Vagina (tissue), 2 donors: ENCODE measurements at regions not wholly inside any gene's neighbourhood (a gene's known extent, or its start where the extent isn't known, plus 50 kb on each side); places are given as distances from the start of the nearest gene placed in this dataset.

Source experiments
- DNase-seq, 2 donors: peaks; one replicate each; pipeline ENCODE4 v3.0.0-alpha.2; 2017; ENCODE audit errors: extremely low spot score in 2 of 2
- H3K27ac ChIP-seq: fragments of 200-600 bp; sonication (generic); one replicate; pipeline ENCODE4 v1.5.1; 2019
- H3K27me3 ChIP-seq: fragments of 200-600 bp; sonication (generic); one replicate; pipeline ENCODE4 v1.5.1; 2019
- H3K36me3 ChIP-seq, 2 donors: fragments of 200-600 bp; sonication (generic); one replicate each; pipeline ENCODE4 v1.5.1; 2017 to 2019
- H3K4me1 ChIP-seq: fragments of 200-600 bp; sonication (generic); one replicate; pipeline ENCODE4 v1.5.1; 2019
- H3K4me3 ChIP-seq, 2 donors: fragments of 200-600 bp; sonication (generic); 1 replicate in 1 of 2; 2 replicates in 1 of 2; pipeline ENCODE4 v1.5.1; 2016 to 2019
- H3K9me3 ChIP-seq: fragments of 200-600 bp; sonication (generic); one replicate; pipeline ENCODE4 v1.5.1; 2019
- CTCF ChIP-seq, 3 experiments: fragments of 450-650 bp in 2 of 3; fragments of 200-600 bp in 1 of 3; sonication (generic) in 1 of 3; IDR thresholded peaks; one replicate each; pipeline ENCODE4 v1.5.1; 2017 to 2019; ENCODE audit warnings: antibody characterized with exemption in 3 of 3, mild to moderate bottlenecking in 2 of 3, moderate library complexity in 2 of 3
- POLR2A ChIP-seq, 2 donors: fragments of 450-650 bp; IDR thresholded peaks; one replicate each; pipeline ENCODE4 v1.6.1; 2017; ENCODE audit warnings: antibody characterized with exemption in 2 of 2, mild to moderate bottlenecking in 2 of 2, moderate library complexity in 2 of 2
- POLR2AphosphoS5 ChIP-seq, 2 donors: sonication (generic); formaldehyde crosslinking; IDR thresholded peaks; one replicate each; pipeline ENCODE4 v1.9.0; 2017; ENCODE audit warnings: antibody characterized with exemption in 2 of 2, mild to moderate bottlenecking in 2 of 2, low read depth in 1 of 2; ENCODE audit not compliant: insufficient read depth in 1 of 2
- intact Hi-C: fragments of 100-400 bp; cut with DNase I; formaldehyde crosslinking; loops from one replicate; pipeline ENCODE4 v1.15.1; 2023

DNA sequence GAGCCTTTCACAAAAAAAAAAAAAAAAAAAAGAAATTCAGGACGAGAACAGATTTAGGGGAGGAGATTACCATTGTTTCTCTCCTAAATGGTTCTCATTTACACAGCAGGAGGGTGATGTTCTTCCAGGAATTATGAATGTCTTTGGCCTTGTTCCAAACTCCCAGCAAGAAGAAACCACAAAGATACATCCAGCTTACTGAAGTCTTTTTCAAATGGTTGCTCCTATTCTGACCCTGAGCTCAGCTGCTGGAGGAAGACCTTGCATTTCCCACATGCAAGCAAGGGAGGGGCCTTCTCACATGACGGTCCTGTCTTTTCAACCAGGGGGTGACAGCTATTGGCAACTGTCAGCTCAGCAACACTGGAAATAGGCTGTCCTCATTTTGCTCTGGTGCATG, 203.0 kb upstream of the VLDLR start:
- intact Hi-C loops, result no loop called here
- Histone ChIP-seq H3K9me3 (no peaks in the 10 kb centered on the region), H3K36me3 (no peaks in the 10 kb centered on the region), H3K4me3 (no peak overlapping the region), H3K27ac (no peak overlapping the region), H3K27me3 (no peaks in the 10 kb centered on the region), H3K4me1 (no peaks in the 10 kb centered on the region)
- DNase-seq, result no peak
- TF ChIP-seq POLR2AphosphoS5 (IDR thresholded peaks at IDR 0.05; ENCODE audit: insufficient read depth in 1 of 2, low read depth in 1 of 2) (no peak), POLR2A (IDR thresholded peaks at IDR 0.05) (no peak), CTCF (IDR thresholded peaks at IDR 0.05) (no peak)

DNA sequence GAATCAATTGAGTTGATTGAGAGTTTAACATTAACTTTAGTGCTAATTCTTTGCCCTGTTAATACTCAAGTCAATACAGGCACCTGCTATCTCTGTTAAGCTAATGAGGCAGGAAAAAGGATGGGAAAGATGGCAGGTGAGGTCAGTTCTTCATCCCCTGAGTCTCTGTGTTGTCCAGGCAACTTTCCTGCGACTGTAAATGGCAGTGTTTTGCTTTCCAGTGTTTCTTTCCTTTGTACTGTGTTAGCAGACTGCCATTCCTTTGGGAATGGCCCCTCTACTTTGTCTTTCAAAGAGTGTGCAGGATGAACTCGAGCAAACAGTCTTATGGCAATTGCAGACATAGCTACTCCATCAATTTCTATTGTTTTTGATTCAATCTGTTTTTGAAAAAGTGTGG, 202.2 kb upstream of the VLDLR start:
- H3K9me3 ChIP-seq, result no peaks in the 10 kb centered on the region
- H3K27ac ChIP-seq, result no peak overlapping the region
- H3K27me3 ChIP-seq, result no peaks in the 10 kb centered on the region
- no peak overlapping the region for H3K4me3 ChIP-seq
- intact Hi-C loops, result no loop called here
- no peak for DNase-seq
- H3K36me3 ChIP-seq, result no peaks in the 10 kb centered on the region
- H3K4me1 ChIP-seq, result no peaks in the 10 kb centered on the region
- no peak for TF ChIP-seq CTCF (IDR thresholded peaks at IDR 0.05)
- no peak for TF ChIP-seq POLR2AphosphoS5 (IDR thresholded peaks at IDR 0.05; ENCODE audit: insufficient read depth in 1 of 2, low read depth in 1 of 2)
- TF ChIP-seq POLR2A (IDR thresholded peaks at IDR 0.05), result no peak

- no peak for DNase-seq
- Histone ChIP-seq H3K9me3 (no peaks in the 10 kb centered on the region), H3K36me3 (no peaks in the 10 kb centered on the region), H3K4me1 (no peaks in the 10 kb centered on the region), H3K27ac (no peak overlapping the region), H3K4me3 (no peak overlapping the region), H3K27me3 (no peaks in the 10 kb centered on the region)
- TF ChIP-seq POLR2AphosphoS5 (IDR thresholded peaks at IDR 0.05; ENCODE audit: insufficient read depth in 1 of 2, low read depth in 1 of 2), result no peak
- TF ChIP-seq CTCF (IDR thresholded peaks at IDR 0.05), result no peak
- no peak for TF ChIP-seq POLR2A (IDR thresholded peaks at IDR 0.05)
- intact Hi-C loops, result no loop called here
Measured at GRCh38 chr9:2420543-2420942, 201.0 kb upstream of the VLDLR start.

DNA sequence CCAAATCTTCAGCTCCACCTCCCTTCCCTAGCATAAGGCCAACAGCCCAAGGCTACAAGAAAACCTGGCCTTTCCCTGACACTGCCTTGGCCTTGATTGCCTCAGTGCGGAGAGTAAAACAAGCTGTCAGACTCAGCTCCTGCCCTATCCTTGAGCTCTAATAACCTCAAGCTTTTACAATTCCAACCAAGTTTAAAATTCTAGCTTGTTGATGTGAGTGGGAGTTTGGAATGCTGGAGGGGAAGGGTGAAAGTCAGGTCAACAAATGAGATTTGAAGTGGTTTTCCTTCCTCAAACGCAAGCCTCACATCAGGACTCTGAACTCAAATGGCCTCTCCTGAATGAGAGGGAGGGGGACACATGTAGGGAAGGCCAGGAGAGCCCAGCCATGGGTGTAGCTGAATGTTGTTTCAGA, 197.0 kb upstream of the VLDLR start:
- intact Hi-C loops, result no loop called here
- Histone ChIP-seq H3K4me3 (no peak overlapping the region), H3K4me1 (no peaks in the 10 kb centered on the region), H3K36me3 (no peaks in the 10 kb centered on the region), H3K9me3 (no peaks in the 10 kb centered on the region), H3K27me3 (no peaks in the 10 kb centered on the region), H3K27ac (no peak overlapping the region)
- TF ChIP-seq POLR2A (IDR thresholded peaks at IDR 0.05) (no peak), POLR2AphosphoS5 (IDR thresholded peaks at IDR 0.05; ENCODE audit: insufficient read depth in 1 of 2, low read depth in 1 of 2) (no peak), CTCF (IDR thresholded peaks at IDR 0.05) (no peak)
- no peak for DNase-seq

DNA sequence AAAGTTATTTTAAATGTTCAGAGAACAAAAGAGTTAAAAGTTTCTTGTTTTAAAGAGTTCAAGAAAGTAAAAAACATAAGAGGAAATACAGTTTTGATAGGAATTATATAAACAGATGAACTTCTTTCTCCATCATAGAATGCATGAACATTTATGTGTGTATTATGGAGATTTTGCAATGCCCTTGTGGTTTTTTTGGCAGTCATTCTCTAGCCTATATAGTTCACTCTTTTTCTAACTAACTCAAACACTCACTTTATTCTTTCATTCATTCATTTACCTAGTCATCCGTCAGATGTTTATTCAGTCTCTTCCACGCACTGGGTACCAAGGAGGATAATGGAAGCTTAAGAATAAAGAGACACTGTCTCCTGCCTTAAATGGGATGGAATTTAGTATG, 195.9 kb upstream of the VLDLR start:
- intact Hi-C loops, result no loop called here
- no peaks in the 10 kb centered on the region for H3K4me1 ChIP-seq

More for the DNA sequence above, 195.9 kb upstream of the VLDLR start:
- no peaks in the 10 kb centered on the region for H3K9me3 ChIP-seq
- H3K27ac ChIP-seq, result no peak overlapping the region
- no peak for TF ChIP-seq POLR2A (IDR thresholded peaks at IDR 0.05)
- no peak for TF ChIP-seq CTCF (IDR thresholded peaks at IDR 0.05)
- no peak for TF ChIP-seq POLR2AphosphoS5 (IDR thresholded peaks at IDR 0.05; ENCODE audit: insufficient read depth in 1 of 2, low read depth in 1 of 2)
- no peak for DNase-seq
- H3K36me3 ChIP-seq, result no peaks in the 10 kb centered on the region
- no peaks in the 10 kb centered on the region for H3K27me3 ChIP-seq
- no peak overlapping the region for H3K4me3 ChIP-seq
